ENCODE measurements at regions not wholly inside any gene's neighbourhood (a gene's known extent, or its start where the extent isn't known, plus 50 kb on each side); places are given as distances from the start of the nearest gene placed in this dataset.

GRCh38 chr13:31686670-31687425 lies 52.5 kb upstream of the RXFP2 start:
- no peak overlapping the region for H3K4me3 ChIP-seq (ENCODE audit: low read depth, low read length)
- TF ChIP-seq, protein P1, sequence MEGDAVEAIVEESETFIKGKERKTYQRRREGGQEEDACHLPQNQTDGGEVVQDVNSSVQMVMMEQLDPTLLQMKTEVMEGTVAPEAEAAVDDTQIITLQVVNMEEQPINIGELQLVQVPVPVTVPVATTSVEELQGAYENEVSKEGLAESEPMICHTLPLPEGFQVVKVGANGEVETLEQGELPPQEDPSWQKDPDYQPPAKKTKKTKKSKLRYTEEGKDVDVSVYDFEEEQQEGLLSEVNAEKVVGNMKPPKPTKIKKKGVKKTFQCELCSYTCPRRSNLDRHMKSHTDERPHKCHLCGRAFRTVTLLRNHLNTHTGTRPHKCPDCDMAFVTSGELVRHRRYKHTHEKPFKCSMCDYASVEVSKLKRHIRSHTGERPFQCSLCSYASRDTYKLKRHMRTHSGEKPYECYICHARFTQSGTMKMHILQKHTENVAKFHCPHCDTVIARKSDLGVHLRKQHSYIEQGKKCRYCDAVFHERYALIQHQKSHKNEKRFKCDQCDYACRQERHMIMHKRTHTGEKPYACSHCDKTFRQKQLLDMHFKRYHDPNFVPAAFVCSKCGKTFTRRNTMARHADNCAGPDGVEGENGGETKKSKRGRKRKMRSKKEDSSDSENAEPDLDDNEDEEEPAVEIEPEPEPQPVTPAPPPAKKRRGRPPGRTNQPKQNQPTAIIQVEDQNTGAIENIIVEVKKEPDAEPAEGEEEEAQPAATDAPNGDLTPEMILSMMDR (conservative IDR thresholded peaks at IDR 0.05; ENCODE audit: low read depth, low read length), result no peak
- no peak for DNase-seq (ENCODE audit: low read depth)

Measured in epithelial cell of proximal tubule (primary cell).